HG03457 (cell line): ENCODE measurements at regions not wholly inside any gene's neighbourhood (a gene's known extent, or its start where the extent isn't known, plus 50 kb on each side); places are given as distances from the start of the nearest gene placed in this dataset.

ENCODE experiments used
- ATAC-seq: cut with Tn5 transposase; IDR thresholded peaks from one replicate; pipeline ENCODE4 v1.9.1; 2021; ENCODE audit warnings: moderate number of reproducible peaks; ENCODE audit not compliant: unreplicated experiment

- no peak for ATAC-seq
These were observed 222.7 kb upstream of the CIBAR2 start for GRCh38 chr16:85334718-85335583.

- no peak for ATAC-seq
These were observed 223.6 kb upstream of the CIBAR2 start for GRCh38 chr16:85335584-85336491.

GRCh38 chr16:85337910-85338637 is 225.8 kb upstream of the CIBAR2 start:
- ATAC-seq = no peak

- ATAC-seq = no peak
These were observed 226.3 kb upstream of the CIBAR2 start for GRCh38 chr16:85338638-85338982.

- ATAC-seq = no peak
These were observed 226.9 kb upstream of the CIBAR2 start for GRCh38 chr16:85338989-85339685.

GRCh38 chr16:85341972-85342695 is 229.9 kb upstream of the CIBAR2 start:
- no peak for ATAC-seq

GRCh38 chr16:85344502-85345128 is 232.3 kb upstream of the CIBAR2 start:
- ATAC-seq = no peak

- no peak for ATAC-seq
These were observed 232.9 kb upstream of the CIBAR2 start for GRCh38 chr16:85345129-85345639.

- no peak for ATAC-seq
These were observed 234.3 kb upstream of the CIBAR2 start for GRCh38 chr16:85346404-85347212.

- ATAC-seq = no peak
These were observed 234.9 kb upstream of the CIBAR2 start for GRCh38 chr16:85347213-85347591.

GRCh38 chr16:85348065-85348840 is 236.0 kb upstream of the CIBAR2 start:
- ATAC-seq = no peak

- ATAC-seq = no peak
These were observed 236.7 kb upstream of the CIBAR2 start for GRCh38 chr16:85348911-85349334.

GRCh38 chr16:85349365-85350145 is 237.3 kb upstream of the CIBAR2 start:
- no peak for ATAC-seq

- ATAC-seq = no peak
These were observed 238.0 kb upstream of the CIBAR2 start for GRCh38 chr16:85350146-85350728.

GRCh38 chr16:85350973-85351372 is 238.7 kb upstream of the CIBAR2 start:
- no peak for ATAC-seq

- ATAC-seq = no peak
These were observed 240.7 kb upstream of the CIBAR2 start for GRCh38 chr16:85353013-85353412.
